Progenitor cell of endocrine pancreas (in vitro differentiated cells): ENCODE measurements at regions not wholly inside any gene's neighbourhood (a gene's known extent, or its start where the extent isn't known, plus 50 kb on each side); places are given as distances from the start of the nearest gene placed in this dataset.
"Not testable (repeated sequence)": the region's sequence is repeated elsewhere in the genome, so short reads cannot be mapped to it uniquely, and the experiment has no call there.

Experiments
- DNase-seq: peaks from one replicate; pipeline ENCODE4 v3.0.0; 2021; ENCODE audit warnings: low spot score; ENCODE audit not compliant: unreplicated experiment
- H3K27ac Mint-ChIP-seq: 2 replicates; pipeline ENCODE4 v1.8.0; 2021; ENCODE audit warnings: mild to moderate bottlenecking, moderate library complexity, mixed read lengths
- H3K27me3 Mint-ChIP-seq: 2 replicates; pipeline ENCODE4 v1.8.0; 2021; ENCODE audit warnings: mixed read lengths
- H3K36me3 Mint-ChIP-seq: 2 replicates; pipeline ENCODE4 v1.8.0; 2022; ENCODE audit warnings: mixed read lengths; ENCODE audit not compliant: insufficient read depth
- H3K4me1 Mint-ChIP-seq: 2 replicates; pipeline ENCODE4 v1.8.0; 2021; ENCODE audit warnings: low read depth, mixed read lengths
- H3K4me3 Mint-ChIP-seq: 2 replicates; pipeline ENCODE4 v1.8.0; 2021; ENCODE audit warnings: low read depth, mild to moderate bottlenecking, moderate library complexity, mixed read lengths
- H3K9me3 Mint-ChIP-seq: 2 replicates; pipeline ENCODE4 v1.8.0; 2021; ENCODE audit warnings: low read depth, mixed read lengths
- TF ChIP-seq, protein P1 (sequence below): fragments of 200-600 bp; sonication (generic); IDR thresholded peaks from one replicate; pipeline ENCODE4 v1.5.0; 2021; ENCODE audit warnings: antibody characterized with exemption, mild to moderate bottlenecking; ENCODE audit not compliant: unreplicated experiment

DNA sequence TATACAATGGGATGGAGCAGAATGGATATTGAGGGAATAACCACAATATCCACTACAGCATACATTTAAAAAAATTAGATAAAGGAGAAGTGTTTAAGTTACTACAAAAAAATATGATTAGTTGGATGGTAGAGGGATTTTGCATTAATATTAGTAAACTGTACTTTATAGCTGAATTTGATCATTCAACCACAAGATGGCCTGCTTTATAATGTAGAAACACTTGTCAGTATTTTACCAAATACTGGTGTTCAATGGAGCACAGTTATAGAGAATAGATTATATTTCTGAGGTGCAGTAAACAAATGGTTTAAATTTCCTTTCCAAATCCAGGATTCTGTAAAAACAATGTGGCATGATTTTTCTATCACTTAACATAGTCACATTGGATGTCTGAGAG is 818.8 kb upstream of the CHORDC1 start:
- peaks cover 5% of the 10 kb centered on the region for H3K9me3 Mint-ChIP-seq
- TF ChIP-seq, protein P1, sequence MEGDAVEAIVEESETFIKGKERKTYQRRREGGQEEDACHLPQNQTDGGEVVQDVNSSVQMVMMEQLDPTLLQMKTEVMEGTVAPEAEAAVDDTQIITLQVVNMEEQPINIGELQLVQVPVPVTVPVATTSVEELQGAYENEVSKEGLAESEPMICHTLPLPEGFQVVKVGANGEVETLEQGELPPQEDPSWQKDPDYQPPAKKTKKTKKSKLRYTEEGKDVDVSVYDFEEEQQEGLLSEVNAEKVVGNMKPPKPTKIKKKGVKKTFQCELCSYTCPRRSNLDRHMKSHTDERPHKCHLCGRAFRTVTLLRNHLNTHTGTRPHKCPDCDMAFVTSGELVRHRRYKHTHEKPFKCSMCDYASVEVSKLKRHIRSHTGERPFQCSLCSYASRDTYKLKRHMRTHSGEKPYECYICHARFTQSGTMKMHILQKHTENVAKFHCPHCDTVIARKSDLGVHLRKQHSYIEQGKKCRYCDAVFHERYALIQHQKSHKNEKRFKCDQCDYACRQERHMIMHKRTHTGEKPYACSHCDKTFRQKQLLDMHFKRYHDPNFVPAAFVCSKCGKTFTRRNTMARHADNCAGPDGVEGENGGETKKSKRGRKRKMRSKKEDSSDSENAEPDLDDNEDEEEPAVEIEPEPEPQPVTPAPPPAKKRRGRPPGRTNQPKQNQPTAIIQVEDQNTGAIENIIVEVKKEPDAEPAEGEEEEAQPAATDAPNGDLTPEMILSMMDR, result no peak
- DNase-seq, result no peak
- no peaks in the 10 kb centered on the region for H3K36me3 Mint-ChIP-seq
- no peaks in the 10 kb centered on the region for H3K27me3 Mint-ChIP-seq
- H3K27ac Mint-ChIP-seq, result no peak overlapping the region
- no peak overlapping the region for H3K4me3 Mint-ChIP-seq
- H3K4me1 Mint-ChIP-seq, result no peaks in the 10 kb centered on the region

DNA sequence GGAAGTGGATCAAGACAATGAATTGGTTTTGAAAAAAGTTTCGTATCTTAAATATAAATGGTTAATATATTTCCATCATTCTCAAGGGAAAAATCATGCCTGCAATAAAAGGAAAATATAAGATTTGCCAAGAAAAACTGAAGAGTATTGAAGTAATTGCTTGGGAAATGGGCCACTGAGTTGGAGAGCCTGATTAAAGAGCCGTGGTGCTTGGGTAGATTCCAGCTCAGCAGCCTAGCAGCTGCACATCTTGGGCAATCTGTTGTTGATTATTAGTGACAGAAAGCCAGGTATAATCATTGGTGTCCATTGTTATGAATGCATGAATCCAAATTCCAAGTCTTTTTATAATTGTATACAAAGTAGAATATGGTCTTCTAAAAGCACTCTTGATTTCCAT is 800.9 kb upstream of the CHORDC1 start:
- TF ChIP-seq, protein P1, result no peak
- Mint-ChIP-seq H3K9me3 (no peaks in the 10 kb centered on the region), H3K4me3 (no peak overlapping the region), H3K27me3 (no peaks in the 10 kb centered on the region), H3K4me1 (no peaks in the 10 kb centered on the region), H3K36me3 (no peaks in the 10 kb centered on the region), H3K27ac (no peak overlapping the region)
- DNase-seq, result no peak

DNA sequence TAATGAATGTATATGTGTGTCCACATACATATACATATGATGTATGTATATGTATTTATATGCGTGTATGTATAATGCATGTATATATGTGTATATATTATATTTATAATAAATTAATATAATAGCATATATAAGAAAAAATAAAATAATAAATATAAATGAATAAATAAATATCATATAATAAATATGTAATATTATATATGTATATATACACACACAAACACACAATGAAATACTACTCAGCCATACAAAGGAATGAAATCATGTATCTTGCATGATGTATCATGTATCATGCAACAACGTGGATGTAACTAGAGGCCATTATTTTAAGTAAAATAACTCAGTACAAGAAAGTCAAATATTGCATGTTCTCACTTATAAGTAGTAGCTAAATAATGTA is 788.7 kb upstream of the CHORDC1 start:
- Mint-ChIP-seq H3K27me3 (no peaks in the 10 kb centered on the region), H3K27ac (no peak overlapping the region), H3K4me1 (no peaks in the 10 kb centered on the region), H3K36me3 (no peaks in the 10 kb centered on the region), H3K9me3 (peaks cover 12% of the 10 kb centered on the region), H3K4me3 (no peak overlapping the region)
- TF ChIP-seq, protein P1, result no peak
- DNase-seq, result no peak

DNA sequence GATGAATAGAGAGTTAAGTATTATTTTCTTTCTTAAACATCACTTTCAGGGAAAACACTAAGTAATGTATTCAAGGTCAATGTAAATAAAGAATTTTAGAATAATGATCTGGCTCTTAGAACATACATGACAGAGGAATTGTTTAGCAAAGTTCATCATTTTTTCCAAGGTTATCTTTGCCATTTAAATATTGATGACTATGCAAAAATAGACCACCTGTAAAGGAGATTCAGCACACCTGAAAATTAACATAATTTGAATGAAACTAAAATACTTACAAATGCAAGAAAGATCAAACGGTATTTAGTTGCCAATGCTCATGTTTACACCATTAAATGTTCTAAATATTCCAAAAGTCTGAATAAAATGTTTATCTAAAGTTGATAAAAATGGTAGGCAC is 782.6 kb upstream of the CHORDC1 start:
- DNase-seq, result no peak
- Mint-ChIP-seq H3K27me3 (no peaks in the 10 kb centered on the region), H3K36me3 (no peaks in the 10 kb centered on the region), H3K27ac (no peak overlapping the region), H3K4me3 (no peak overlapping the region), H3K9me3 (peaks cover 7% of the 10 kb centered on the region), H3K4me1 (no peaks in the 10 kb centered on the region)
- TF ChIP-seq, protein P1, result no peak

DNA sequence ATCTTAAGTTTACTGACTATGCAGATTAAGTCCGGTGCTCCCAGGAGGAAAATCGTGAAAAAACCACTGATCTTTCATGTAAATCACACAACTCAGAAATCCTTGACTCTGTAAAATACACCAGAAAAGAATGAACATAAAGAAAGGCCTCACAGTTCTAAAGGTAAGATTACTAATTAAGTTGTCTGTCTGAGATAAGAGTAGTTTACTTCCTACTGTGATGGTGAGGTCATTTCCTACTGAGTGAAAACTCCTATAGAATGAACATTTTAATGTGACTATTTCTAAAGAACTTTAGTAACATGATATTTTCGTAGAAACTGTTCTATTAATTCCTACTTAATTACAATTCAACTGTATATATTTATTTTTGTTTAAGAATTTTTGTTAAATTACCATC is 774.4 kb upstream of the CHORDC1 start:
- Mint-ChIP-seq H3K4me3 (no peak overlapping the region), H3K9me3 (no peaks in the 10 kb centered on the region), H3K27me3 (no peaks in the 10 kb centered on the region), H3K27ac (peak overlapping the region; percentile 5), H3K36me3 (no peaks in the 10 kb centered on the region), H3K4me1 (no peaks in the 10 kb centered on the region)
- DNase-seq, result no peak
- TF ChIP-seq, protein P1, result no peak

DNA sequence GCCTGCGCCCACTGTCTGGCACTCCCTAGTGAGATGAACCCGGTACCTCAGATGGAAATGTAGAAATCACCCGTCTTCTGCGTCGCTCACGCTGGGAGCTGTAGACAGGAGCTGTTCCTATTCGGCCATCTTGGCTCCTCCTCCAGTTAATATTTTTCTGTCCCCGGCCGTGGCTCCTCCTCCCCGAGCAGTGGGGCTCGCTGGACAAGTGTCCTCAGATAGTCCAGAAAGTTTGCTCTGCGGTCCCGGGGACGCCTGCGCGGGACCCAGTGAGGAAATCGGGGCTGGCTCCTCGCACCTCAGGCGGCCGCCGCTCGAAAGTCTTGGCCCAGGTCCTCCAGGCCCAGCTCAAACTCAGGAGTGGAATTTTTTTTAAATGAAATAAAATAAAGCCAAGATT is 749.3 kb upstream of the CHORDC1 start:
- H3K36me3 Mint-ChIP-seq, H3K27me3 Mint-ChIP-seq, H3K9me3 Mint-ChIP-seq, H3K4me1 Mint-ChIP-seq, H3K4me3 Mint-ChIP-seq, DNase-seq, H3K27ac Mint-ChIP-seq: not testable (repeated sequence)
